Upper lobe of left lung (tissue), 4 donors: ENCODE measurements at regions not wholly inside any gene's neighbourhood (a gene's known extent, or its start where the extent isn't known, plus 50 kb on each side); places are given as distances from the start of the nearest gene placed in this dataset.

Experiments
- POLR2A ChIP-seq, 4 donors: fragments of 450-650 bp; IDR thresholded peaks; one replicate each; pipeline ENCODE4 v1.5.1; 2016 to 2017; ENCODE audit warnings: antibody characterized with exemption in 4 of 4, mild to moderate bottlenecking in 2 of 4
- TF ChIP-seq, protein P1 (sequence below), 6 experiments: fragments of 450-650 bp in 4 of 6; fragments of 200-600 bp in 2 of 6; sonication (generic) in 2 of 6; IDR thresholded peaks; one replicate each; pipeline ENCODE4 v1.5.1; 2016 to 2019; ENCODE audit warnings: antibody characterized with exemption in 6 of 6

GRCh38 chr10:4719671-4720070 lies 106.3 kb upstream of the AKR1E2 start:
- TF ChIP-seq, protein P1, sequence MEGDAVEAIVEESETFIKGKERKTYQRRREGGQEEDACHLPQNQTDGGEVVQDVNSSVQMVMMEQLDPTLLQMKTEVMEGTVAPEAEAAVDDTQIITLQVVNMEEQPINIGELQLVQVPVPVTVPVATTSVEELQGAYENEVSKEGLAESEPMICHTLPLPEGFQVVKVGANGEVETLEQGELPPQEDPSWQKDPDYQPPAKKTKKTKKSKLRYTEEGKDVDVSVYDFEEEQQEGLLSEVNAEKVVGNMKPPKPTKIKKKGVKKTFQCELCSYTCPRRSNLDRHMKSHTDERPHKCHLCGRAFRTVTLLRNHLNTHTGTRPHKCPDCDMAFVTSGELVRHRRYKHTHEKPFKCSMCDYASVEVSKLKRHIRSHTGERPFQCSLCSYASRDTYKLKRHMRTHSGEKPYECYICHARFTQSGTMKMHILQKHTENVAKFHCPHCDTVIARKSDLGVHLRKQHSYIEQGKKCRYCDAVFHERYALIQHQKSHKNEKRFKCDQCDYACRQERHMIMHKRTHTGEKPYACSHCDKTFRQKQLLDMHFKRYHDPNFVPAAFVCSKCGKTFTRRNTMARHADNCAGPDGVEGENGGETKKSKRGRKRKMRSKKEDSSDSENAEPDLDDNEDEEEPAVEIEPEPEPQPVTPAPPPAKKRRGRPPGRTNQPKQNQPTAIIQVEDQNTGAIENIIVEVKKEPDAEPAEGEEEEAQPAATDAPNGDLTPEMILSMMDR (IDR thresholded peaks at IDR 0.05): no peak
- no peak for TF ChIP-seq POLR2A (IDR thresholded peaks at IDR 0.05)
